Ovary (tissue), 3 donors: ENCODE measurements at regions not wholly inside any gene's neighbourhood (a gene's known extent, or its start where the extent isn't known, plus 50 kb on each side); places are given as distances from the start of the nearest gene placed in this dataset.
"Not testable (repeated sequence)": the region's sequence is repeated elsewhere in the genome, so short reads cannot be mapped to it uniquely, and the experiment has no call there.

ENCODE experiments used
- POLR2A ChIP-seq: fragments of 450-650 bp; IDR thresholded peaks from one replicate; pipeline ENCODE4 v1.6.1; 2017; ENCODE audit warnings: antibody characterized with exemption, mild to moderate bottlenecking, moderate library complexity
- TF ChIP-seq, protein P1 (sequence below), 3 donors: fragments of 450-650 bp in 2 of 3; fragments of 200-600 bp in 1 of 3; IDR thresholded peaks; one replicate each; pipeline versions ENCODE4 v1.5.1 to v1.8.0; 2016 to 2022; ENCODE audit warnings: antibody characterized with exemption in 3 of 3, mild to moderate bottlenecking in 1 of 3
- donor health status: DM: no; HTN: no; CAD: no.

DNA sequence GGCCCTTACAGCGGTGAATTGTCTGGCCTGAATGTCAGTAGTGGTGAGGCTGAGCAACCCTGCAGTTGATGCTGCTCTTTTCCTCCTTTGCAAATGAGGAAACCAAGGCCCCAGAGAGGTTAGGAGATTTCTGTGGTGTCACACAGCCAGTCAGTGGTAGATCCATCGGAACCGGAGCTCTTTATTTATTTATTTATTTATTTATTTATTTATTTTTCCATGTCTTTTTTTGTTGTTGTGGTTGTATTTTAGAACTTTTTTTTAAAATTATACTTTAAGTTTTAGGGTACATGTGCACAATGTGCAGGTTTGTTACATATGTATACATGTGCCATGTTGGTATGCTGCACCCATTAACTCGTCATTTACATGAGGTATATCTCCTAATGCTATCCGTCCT lies 368.4 kb upstream of the CLINT1 start:
- TF ChIP-seq, protein P1, sequence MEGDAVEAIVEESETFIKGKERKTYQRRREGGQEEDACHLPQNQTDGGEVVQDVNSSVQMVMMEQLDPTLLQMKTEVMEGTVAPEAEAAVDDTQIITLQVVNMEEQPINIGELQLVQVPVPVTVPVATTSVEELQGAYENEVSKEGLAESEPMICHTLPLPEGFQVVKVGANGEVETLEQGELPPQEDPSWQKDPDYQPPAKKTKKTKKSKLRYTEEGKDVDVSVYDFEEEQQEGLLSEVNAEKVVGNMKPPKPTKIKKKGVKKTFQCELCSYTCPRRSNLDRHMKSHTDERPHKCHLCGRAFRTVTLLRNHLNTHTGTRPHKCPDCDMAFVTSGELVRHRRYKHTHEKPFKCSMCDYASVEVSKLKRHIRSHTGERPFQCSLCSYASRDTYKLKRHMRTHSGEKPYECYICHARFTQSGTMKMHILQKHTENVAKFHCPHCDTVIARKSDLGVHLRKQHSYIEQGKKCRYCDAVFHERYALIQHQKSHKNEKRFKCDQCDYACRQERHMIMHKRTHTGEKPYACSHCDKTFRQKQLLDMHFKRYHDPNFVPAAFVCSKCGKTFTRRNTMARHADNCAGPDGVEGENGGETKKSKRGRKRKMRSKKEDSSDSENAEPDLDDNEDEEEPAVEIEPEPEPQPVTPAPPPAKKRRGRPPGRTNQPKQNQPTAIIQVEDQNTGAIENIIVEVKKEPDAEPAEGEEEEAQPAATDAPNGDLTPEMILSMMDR (IDR thresholded peaks at IDR 0.05), result not testable (repeated sequence)
- TF ChIP-seq POLR2A, result not testable (repeated sequence)
